K562 (cell line): ENCODE measurements at regions not wholly inside any gene's neighbourhood (a gene's known extent, or its start where the extent isn't known, plus 50 kb on each side); places are given as distances from the start of the nearest gene placed in this dataset. TPM values are rescaled to one million over a fixed set of nuclear protein-coding genes. Genes with fewer than 3 reads are reported as not detected.

Experiments used
- small RNA-seq: library from RNA; depleted of rRNA; stranded (forward); fragments of <200 nt; gene quantifications from one replicate; pipeline ENCODE3, GENCODE V24; 2014

Small RNA genes in the stretch of these regions (small RNA-seq; reads per million reads assigned to genes)
- not detected for gene COX7A2P2
- not detected for gene RNU6-34P
